DMS79 (cell line): ENCODE measurements at regions not wholly inside any gene's neighbourhood (a gene's known extent, or its start where the extent isn't known, plus 50 kb on each side); places are given as distances from the start of the nearest gene placed in this dataset.

Source experiments
- DNase-seq: peaks from one replicate; lab custom pipeline; 2025; lab: John Stamatoyannopoulos, UW

DNA sequence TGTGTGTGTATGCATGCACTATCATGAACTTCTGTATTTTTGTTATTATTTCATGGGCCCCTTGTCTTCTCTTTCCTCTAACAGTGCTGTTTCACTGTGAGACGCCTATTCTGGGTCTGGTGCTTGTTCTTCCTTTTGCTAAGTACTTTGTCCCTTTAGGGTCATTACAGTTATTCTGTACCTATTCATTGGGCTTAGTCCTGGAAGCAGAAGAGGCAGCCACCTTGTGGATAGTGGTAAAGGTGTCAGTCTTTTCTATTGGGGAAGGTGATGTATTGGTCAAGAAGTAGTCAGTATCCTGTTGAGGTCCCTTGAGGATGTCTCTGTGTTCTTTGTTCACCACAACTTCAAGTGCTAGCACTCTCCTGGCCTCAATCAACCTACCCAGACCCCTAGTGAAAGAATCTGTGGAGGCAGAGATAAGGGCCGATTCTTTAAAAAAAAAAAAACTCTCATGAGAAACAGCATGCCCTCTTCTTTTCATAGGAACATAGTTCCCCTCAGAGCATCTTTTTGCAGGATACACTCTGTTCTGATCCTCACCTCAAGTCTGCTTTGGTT lies 593.8 kb downstream of the SPRY1 start:
- DNase-seq = no peak

DNA sequence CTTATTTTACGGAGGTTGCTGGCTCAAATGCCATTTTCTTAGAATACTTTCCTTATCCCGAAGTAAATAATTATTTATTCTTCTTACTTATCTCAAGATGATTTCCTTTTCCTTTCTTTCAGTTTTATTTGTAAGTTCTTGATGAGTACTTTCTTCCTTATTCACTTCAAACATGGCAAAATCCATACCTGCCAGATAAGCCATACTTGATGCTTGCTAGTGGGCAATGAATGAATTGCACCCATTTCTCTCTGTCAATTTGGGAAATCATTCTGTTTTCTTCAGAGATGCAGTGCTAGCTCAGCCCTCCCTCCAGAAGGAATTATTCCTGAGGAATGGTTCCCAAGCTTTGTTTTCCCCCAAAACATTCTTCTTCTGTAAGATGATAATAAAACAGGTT lies 598.3 kb downstream of the SPRY1 start:
- no peak for DNase-seq

DNA sequence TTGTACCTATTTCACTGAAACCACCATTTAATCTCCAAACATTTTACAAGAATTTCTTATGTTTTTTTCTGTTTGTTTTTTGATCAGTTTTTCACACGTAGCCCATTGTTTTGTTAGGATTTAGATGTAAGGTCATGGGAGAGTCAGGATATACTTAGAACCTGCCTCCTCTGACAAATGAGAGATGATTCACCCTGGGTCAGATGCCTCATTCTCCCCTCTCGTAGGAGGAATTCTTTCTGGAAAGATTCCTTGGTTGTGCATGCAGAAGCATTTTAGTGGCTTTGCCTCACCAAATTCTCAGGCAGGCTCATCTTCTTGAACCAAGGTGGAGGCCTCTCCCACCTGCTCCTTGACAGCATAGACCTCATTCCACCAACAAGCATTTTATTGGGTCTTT lies 599.3 kb downstream of the SPRY1 start:
- DNase-seq = no peak

DNA sequence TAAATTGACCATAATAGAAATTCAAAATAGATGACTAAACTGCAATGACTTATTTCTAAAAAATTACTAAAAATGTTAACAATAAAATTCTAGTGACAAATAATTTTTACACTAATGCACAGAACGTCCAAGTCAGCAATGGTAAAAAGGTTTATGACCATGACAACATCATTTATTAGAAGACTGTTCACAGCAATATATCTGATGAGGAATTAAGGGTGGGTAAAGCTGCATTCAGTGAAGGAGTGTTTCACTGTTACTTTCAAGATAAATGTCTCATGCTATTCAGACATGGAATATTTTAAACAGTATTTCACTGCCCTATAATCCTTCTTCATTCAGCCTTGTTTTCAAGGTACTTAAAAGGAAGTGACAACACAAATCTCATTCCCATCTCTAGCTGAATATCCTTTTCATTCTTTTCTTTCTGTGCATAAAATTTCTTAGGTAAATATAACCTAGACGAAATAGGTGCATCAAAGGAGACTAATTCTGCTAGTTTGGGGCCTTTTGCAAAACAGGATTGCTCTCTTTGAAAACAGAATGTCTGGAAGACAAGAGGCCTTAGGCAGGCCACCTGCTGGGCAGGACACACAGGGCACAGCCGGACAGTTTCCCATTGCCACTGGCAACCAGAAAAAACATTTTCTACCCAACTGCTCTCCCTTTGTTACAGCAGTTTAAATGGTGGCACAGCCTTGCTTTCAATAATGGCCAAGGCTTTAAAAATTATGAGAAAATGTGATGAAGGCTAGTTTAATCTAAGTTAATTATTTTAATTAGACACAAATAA lies 600.3 kb downstream of the SPRY1 start:
- DNase-seq = no peak

DNA sequence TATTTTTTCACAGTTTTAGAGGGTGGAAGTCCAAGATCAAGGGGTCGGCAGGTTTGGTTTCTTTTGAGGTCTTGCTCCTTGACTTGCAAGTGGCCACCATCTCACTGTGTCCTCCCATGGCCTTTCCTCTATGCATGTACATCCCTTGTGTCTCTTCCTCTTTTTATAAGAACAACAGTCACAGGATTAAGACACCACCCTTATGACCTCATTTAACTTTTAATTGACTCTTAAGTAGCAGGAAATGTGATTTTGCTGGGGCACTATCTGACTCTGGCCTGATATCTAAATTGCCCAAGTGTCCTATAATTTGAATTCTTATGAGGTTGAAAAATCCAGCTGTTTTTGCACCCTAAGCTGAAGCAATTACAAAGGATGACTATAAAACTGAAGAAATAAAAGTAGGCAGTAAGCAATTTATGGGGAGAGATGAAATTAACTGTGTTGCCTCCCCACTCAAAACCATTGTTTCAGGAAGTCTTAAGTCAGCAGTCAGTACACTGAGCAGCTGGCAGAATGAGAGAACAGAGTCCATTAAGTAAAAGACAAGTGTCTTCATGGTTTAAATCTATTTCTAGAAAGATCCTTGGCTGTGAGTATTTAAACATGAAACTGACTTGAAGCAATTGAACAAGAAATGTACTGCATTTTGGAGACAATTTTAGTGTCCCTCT lies 601.3 kb downstream of the SPRY1 start:
- DNase-seq = no peak

DNA sequence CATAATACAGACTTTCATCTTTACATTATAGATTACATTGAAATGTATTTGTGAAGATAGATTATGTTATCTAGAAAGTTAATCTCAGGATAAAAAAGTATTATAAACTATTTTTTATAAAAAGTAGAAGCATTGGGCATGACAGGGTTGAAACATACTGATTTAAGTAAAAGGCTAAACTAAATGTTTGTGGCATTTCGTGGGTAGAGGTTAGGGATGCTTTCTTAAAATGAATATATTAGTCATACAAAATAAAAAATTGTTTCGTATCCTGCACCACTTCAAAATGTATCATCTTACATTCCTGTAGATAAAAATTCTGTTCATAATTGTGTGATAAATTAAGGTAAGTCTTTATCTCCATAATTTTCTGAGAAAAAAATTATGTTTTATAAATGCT lies 603.6 kb downstream of the SPRY1 start:
- no peak for DNase-seq

DNA sequence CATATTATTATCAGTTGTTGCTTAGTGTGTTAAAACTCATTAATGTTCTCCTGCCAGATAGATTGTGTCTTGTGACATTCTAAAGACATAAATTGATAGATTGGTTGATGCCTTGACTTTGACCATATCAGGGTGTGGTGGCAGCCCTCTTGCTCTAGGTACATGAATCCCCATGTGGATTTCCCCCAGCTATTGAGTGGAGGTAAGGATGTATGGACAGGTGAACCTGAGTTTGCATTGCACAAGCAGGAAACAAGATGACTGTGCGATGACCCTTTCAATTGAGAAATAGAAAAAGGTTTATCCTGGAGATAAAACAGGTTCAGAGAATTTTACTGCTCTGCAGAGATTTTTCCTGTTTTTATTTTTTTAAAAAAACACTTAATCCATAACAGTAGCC lies 619.2 kb downstream of the SPRY1 start:
- DNase-seq = no peak

DNA sequence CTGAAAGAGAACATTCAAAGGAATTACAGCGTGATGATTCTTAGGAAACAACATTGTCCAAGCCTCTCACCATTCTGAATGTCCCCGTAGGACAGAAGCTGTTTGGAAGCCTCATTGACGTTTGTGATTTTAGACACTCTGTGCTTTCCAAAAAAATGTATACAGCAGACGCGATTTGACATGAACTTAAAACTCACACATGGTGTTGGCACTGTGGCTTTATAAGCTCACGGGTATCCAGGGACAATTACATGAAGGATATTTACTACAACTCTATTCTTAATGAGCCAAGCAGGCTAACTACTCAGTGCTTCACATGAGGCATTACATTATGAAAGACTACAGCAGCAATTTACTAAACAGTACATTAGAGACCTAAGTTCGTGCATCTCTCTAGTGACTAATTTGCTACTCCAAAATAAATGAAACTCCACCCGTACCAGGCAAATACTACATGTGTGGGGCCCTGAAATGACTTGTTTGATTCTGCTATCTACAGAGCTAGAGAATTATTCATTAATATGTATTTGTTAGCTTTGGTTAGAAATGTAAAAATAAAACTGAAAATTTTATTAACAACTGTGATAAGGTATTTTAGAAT lies 620.7 kb downstream of the SPRY1 start:
- DNase-seq = no peak

DNA sequence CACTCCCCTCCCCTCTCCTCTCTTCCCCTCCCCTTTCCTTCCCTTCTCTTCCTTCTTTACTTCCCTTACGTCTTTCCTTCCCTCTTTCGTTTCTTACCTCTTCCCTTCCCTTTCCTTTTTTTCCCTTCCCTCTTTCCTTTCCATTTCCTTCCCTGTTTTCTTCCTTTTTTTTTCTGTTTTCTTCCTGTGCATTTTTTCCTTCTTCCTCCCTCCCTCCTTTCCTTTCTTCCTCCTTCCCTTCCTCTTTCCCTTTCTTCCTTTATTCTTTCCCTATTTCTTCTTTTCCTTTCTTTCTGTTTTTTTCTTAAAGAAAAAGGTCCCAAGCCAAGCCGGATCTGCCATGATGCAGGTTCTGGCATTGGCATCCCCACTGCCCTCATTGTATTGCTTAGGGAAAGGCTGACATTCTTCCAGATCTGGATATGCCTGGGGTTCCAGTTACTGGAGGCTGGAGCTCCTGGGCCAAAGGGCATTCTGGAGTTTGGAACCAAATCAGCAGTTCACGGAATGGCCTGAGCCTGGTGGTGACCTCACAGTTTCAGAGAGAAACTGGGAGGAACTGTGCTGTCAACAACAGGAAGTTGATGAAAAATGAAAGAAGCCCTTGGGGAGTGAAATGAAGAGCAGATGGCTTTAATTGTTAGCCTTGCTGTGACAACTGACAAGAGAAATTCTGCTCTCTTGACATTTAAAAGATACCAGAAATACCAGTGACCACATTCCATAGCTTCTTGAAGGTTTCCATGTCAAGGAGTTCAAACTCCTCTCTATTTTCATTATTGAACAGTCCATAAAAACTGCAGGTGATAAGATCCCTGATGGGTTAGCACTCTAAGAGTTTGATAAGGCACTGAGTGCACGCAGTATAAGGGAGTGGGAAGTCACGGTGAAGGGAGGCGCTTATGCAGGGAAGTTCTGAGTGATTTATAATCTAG lies 622.1 kb downstream of the SPRY1 start:
- DNase-seq = no peak

DNA sequence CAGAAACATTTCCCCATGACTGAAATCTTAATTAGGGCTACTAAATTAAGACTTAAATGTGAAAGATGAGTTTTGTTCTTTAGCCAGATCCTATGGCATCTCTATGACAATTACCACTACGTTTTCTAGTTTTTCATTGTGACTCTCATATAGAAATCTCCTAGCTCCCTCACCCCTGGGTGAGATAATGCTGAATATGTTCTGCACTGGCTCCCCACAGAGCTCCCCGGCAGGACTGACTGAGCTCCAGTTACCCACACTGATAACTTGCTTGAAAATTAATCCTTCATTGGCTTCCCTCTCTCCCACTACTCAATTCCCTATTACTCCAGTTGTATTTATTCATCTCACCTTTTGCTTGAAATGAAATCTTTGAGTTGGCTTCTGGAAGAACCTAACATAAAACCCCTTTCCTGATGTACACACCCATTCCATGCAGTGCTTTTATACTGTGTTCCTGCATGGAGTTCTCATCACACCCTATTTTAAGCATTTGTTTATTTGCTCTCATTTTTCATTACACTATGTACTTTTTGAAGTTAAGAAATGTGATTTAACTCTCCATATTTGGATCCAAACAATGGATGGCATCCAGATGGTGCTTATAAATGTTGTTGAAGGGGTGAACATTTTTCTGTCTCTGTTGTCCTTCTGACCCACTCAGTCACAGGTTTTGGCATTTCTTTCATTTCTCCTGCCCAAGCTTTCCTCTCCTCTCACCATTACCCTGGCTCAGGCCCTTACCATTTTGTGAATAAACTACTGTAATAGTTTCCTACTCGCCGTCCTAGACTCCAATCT lies 623.4 kb downstream of the SPRY1 start:
- DNase-seq = no peak

DNA sequence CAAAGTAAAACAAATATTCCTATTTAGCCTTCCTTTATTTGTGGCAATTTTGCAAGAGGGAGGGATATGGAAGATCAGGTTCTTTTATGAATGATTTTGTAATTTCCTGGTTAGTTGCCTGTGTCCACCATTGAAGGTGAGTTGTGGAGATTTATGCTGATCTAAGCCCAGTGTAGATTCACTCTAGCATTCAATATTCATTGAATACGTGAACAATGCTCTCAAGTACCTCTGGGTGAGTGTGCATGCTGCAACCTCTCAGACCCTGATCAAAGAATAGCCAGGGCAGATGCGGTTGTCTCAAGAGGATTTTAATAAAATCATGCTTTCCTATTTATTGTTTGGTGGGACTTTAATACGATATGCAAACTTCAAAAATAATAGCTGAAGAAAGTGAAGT lies 628.4 kb downstream of the SPRY1 start:
- DNase-seq = no peak

DNA sequence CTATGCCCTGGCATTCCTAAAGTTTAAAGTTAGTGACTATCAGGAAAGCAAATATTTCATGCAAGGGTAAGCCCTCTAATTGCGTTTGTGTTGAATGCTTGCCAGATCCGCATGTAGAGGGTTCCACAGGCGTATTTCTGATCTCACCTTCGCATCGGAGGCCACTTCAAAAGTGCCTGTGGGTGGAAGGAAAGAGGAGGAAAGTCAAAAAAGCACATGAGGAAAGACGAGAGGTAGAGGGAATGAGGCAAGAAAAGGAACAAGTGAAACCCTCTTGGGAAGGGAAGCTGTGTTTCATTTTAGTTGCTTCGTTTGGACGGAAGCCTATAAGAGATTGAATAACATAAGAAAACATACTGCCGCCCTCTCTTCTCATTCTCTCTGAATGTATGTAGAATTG lies 628.8 kb downstream of the SPRY1 start:
- no peak for DNase-seq

DNA sequence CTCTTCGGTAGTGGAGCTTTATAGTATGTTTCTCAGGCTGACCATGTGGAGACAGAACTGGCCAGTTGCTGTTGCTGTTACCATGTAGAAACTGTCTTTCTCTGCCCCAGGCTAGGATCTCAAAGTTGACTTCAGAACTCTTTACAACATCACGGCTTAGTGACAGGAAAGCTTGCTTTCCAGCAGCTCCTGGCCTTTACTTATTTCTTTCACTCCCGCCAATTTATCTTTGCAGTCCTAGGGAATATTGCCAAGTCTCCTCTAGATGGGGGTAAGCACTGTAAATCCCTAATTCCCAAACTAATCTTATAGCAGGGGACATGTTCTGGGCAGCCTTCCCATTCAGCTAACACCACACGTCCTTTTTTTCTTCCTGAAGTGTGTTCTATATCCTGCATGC lies 631.6 kb downstream of the SPRY1 start:
- no peak for DNase-seq

DNA sequence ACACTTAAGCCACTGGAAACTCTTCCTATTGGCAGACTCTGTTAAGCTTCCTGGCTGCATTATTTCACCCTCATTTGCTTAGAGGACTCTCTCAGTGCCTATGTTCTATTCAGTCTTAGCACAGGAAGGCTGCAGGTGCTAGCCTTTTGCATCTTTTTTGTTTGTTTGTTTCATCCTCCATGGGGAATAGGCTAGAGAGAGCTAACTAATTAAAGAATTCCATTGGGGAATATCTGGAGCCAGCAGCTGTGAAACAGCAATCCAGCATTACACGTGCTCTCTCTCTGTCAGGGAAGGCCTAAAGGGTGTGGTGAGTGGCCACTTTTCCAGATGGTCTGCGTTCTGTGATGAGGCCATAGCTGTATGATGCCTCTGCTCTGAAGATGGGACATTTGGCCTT lies 633.6 kb downstream of the SPRY1 start:
- DNase-seq = no peak

DNA sequence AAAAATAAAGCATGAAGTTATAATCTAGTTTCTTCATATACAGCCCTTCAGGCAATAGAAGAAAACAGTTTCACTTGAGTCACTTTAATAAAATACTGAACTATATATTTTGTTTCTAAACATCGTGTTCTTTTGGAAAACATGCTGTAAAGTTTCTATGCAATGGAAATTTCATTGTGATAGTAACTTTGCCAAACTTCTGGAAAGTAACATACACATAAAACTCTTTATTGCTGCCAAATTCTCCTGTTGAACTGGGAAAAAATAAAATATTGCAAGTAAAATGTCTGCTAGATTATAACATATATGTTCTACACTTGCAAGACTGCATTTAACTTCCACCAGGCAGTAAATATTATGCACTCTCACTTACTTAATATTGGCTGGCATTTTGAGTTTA lies 635.4 kb downstream of the SPRY1 start:
- no peak for DNase-seq

DNA sequence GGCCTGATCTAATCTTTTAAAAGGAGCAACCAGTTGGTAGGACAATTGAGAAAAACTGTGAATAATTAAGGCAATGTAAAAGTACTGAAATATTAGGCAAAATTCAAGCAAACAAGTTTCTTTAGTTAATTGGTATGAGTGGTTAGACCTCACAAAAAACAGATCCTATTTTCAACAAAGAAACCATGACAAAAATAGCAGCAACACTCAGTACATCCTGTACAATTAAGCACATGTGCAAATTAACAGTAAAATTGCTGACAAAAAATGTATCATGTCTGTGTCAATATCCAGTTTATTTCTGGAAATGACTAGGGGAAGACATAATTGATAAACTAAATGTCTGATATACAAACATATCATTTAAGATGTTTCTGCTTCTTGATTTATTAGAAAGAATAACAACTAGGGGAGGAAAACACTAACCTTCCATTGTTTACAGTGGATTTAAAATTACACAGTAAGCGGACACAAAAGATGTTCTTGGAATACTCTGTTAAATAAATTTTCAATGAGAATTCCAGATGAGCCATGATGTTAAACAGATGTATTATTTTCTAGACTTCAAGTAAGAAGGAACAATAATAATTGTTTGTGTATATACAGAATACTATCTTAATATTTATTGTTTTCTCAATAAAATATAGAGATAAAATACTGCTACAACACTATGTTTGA lies 638.9 kb downstream of the SPRY1 start:
- DNase-seq = no peak

DNA sequence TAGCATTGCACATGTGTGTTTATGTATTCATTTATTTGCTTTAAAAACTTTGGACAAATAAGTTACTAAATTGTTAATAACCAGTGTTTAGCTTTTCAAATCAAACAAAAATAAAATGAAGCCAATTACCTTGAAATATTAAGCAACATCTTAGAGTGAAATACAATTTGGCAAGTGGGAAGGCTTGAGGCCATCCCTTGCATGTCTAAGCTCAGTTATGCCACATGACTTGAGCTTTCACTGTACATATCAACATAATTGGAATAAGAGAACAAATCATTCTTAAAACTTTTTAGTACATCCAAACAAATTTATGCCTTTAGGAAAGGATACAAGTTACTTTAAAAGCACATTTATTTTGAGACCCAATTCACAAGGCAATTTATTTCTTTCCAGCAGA lies 640.6 kb downstream of the SPRY1 start:
- no peak for DNase-seq

DNA sequence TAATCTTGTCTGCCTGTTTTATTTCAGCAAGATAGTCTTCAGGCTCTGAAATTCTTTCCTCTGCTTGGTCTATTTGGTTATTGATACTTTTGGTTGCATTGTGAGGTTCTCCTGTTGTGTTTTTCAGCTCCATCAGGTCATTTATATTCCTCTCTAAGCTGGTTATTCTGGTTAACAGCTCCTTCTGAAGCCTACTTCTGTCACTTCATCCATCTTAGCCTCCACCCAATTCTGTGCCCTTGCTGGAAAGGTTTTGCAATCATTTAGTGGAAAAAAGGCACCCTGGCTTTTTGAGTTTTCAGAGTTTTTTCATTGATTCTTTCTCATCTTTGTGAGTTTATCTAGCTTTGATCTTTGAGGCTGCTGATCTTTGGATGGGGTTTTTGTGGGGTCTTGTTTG lies 647.7 kb downstream of the SPRY1 start:
- DNase-seq = no peak

DNA sequence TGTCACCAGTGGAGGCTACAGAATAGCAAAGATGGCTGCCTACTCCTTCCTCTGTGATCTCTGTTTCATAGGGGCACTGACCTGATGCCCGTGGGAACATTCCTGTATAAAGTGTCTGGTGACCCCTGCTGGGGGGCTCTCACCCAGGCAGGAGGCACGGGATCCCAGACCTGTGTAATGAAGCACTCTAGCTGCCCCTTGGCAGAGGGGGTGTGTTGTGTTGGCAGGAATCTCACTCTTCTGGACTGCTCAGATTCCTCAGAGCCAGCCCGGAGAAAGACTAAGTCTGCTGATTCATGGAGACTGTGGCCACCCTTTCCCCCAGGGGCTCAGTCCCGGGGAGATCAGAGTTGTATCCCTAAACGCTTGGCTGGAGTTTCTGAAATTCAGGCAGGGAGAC lies 648.3 kb downstream of the SPRY1 start:
- no peak for DNase-seq

DNA sequence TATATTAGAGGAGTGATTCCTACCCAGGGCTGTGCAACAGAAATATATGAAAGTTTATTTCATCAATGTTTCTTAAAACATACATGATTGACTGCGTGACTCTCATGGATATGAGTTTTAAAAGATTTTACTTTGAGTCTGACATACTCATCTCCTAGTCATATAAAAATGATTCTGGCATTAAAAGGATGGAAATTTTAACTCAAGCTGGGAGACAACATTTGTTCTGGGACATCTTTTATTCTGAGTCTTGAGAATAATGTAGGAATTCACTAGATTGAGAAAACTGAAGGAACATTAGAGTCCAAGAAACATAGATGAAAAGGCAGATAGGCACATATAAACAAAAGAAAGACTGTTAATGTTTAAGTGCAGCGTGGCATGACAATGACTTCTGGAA lies 649.6 kb downstream of the SPRY1 start:
- DNase-seq = no peak
